GM23248 (cell line): ENCODE measurements at regions not wholly inside any gene's neighbourhood (a gene's known extent, or its start where the extent isn't known, plus 50 kb on each side); places are given as distances from the start of the nearest gene placed in this dataset.

Experiments used
- EZH2 ChIP-seq: fragments of 200-600 bp; sonication (generic); IDR thresholded peaks from 2 replicates; pipeline ENCODE4 v1.6.1; 2018; ENCODE audit warnings: antibody characterized with exemption, mild to moderate bottlenecking; ENCODE audit not compliant: insufficient read depth, poor library complexity, severe bottlenecking
- EZH2phosphoT487 ChIP-seq: fragments of 200-600 bp; sonication (generic); IDR thresholded peaks from 2 replicates; pipeline ENCODE4 v1.6.1; 2018; ENCODE audit warnings: antibody characterized with exemption, moderate library complexity, mild to moderate bottlenecking, low read depth; ENCODE audit not compliant: insufficient read depth

DNA sequence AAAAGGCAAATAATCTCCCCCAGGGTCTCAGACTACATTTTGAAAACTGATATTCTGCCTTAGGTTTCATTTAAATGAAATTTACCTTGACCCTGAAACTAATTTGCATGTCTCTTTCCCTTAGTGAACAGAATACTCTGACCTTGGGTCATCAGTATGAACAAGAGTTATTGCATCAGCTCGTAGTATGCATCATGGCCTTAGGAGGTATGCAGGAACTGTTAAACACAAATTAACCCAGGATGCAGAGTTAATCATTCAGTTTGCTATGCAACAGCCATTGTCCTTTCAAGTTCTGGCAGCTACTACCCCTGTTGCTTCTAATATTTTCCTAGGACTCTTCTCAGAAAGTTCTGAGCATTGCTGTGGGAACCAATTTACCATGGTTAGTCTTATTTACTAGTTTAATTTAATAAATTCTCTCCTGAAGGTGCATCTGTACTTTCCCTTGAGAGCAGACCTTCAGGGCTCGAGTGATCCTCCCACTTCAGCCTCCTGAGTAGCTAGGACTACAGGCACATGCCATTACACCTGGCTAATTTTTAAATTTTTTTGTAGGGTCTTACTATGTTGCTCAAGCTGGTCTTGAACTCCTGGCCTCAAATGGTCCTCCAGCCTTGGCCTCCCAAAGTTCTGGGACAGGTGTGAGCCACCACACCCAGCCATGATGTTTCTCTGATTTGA is 126.7 kb downstream of the TTC6 start:
- TF ChIP-seq EZH2 (no peak), EZH2phosphoT487 (no peak)
